IMR-90 (cell line): ENCODE measurements at regions not wholly inside any gene's neighbourhood (a gene's known extent, or its start where the extent isn't known, plus 50 kb on each side); places are given as distances from the start of the nearest gene placed in this dataset.

ENCODE experiments used
- ATAC-seq: fragments of 200-7000 bp; cut with Tn5 transposase; 2 replicates; pipeline ENCODE4 v1.9.1; 2020; ENCODE audit warnings: low read depth, mild to moderate bottlenecking, moderate library complexity
- BruUV-seq: library from RNA; stranded (reverse); fragments of 400-500 nt; replicated peaks from 2 replicates; lab custom pipeline; 2021; lab: Mats Ljungman, UMichigan
- CTCF ChIA-PET: fragments of 300-600 bp; formaldehyde crosslinking; extraction: SDS; loops from one replicate; lab custom pipeline; 2021; ENCODE audit warnings: antibody characterized with exemption; lab: Yijun Ruan, JAX
- POLR2A ChIA-PET: fragments of 300-600 bp; sonication (Branson Sonifier 250); formaldehyde crosslinking; loops from one replicate; lab custom pipeline; 2022; ENCODE audit warnings: antibody characterized with exemption; ENCODE audit not compliant: unreplicated experiment; lab: Charles Lee
- DNase-seq: peaks from one replicate; pipeline ENCODE4 v3.0.0; 2013
- H2AFZ ChIP-seq: replicated peaks from 2 replicates; pipeline ENCODE3; 2013; ENCODE audit warnings: low read length, mild to moderate bottlenecking; ENCODE audit not compliant: poor library complexity
- H2AK5ac ChIP-seq: 2 replicates; pipeline ENCODE4 v1.6.1; 2013; ENCODE audit warnings: low read depth, low read length, inconsistent platforms
- H2AK9ac ChIP-seq: replicated peaks from 2 replicates; pipeline ENCODE3; 2013; ENCODE audit warnings: mild to moderate bottlenecking, low read depth, low read length, moderate library complexity; ENCODE audit not compliant: poor library complexity
- H2BK120ac ChIP-seq: 2 replicates; pipeline ENCODE4 v1.6.1; 2013; ENCODE audit warnings: low read depth, low read length, inconsistent platforms
- H2BK15ac ChIP-seq: 3 replicates; pipeline ENCODE4 v1.6.1; 2013; ENCODE audit warnings: low read depth, low read length, inconsistent platforms
- H2BK20ac ChIP-seq: 2 replicates; pipeline ENCODE4 v1.6.1; 2013; ENCODE audit warnings: low read depth, mild to moderate bottlenecking, inconsistent platforms, low read length, moderate library complexity
- H2BK5ac ChIP-seq: 2 replicates; pipeline ENCODE4 v1.6.1; 2013; ENCODE audit warnings: mild to moderate bottlenecking, low read depth, low read length, inconsistent platforms; ENCODE audit not compliant: poor library complexity, severe bottlenecking
- H3K14ac ChIP-seq: replicated peaks from 2 replicates; pipeline ENCODE4 v1.6.1; 2013; ENCODE audit warnings: low read depth, low read length, inconsistent platforms
- H3K18ac ChIP-seq: 2 replicates; pipeline ENCODE4 v1.6.1; 2013; ENCODE audit warnings: low read depth, low read length, control low read depth
- H3K23ac ChIP-seq: 2 replicates; pipeline ENCODE4 v1.6.1; 2013; ENCODE audit warnings: low read depth, low read length, inconsistent platforms
- H3K27ac ChIP-seq: 2 replicates; pipeline ENCODE4 v1.5.1; 2013; ENCODE audit warnings: mild to moderate bottlenecking, control low read depth, low read length; ENCODE audit not compliant: insufficient read depth
- H3K27me3 ChIP-seq: 2 replicates; pipeline ENCODE4 v1.6.1; 2013; ENCODE audit warnings: low read length; ENCODE audit not compliant: control insufficient read depth, insufficient read depth
- H3K36me3 ChIP-seq: 2 replicates; pipeline ENCODE4 v1.6.1; 2013; ENCODE audit warnings: low read length, mixed read lengths; ENCODE audit not compliant: control insufficient read depth, insufficient read depth
- H3K4ac ChIP-seq: 2 replicates; pipeline ENCODE4 v1.6.1; 2013; ENCODE audit warnings: low read depth, low read length, inconsistent platforms
- H3K4me1 ChIP-seq: 2 replicates; pipeline ENCODE4 v1.6.1; 2013; ENCODE audit warnings: low read length, mixed read lengths; ENCODE audit not compliant: control insufficient read depth, insufficient read depth
- H3K4me2 ChIP-seq: 2 replicates; pipeline ENCODE4 v1.6.1; 2013; ENCODE audit warnings: low read depth, mild to moderate bottlenecking, control low read depth, low read length, moderate library complexity
- H3K4me3 ChIP-seq: 2 replicates; pipeline ENCODE4 v1.5.1; 2013; ENCODE audit warnings: low read depth, mild to moderate bottlenecking, control low read depth, low read length, moderate library complexity; ENCODE audit not compliant: insufficient read depth
- H3K56ac ChIP-seq: 2 replicates; pipeline ENCODE4 v1.6.1; 2013; ENCODE audit warnings: low read length, inconsistent platforms; ENCODE audit not compliant: insufficient read depth; ENCODE audit errors: extremely low read depth
- H3K79me1 ChIP-seq, 2 experiments: 2 replicates each; pipeline ENCODE4 v1.6.1; 2013; ENCODE audit warnings: low read length in 2 of 2, inconsistent platforms in 1 of 2, low read depth in 1 of 2
- H3K9ac ChIP-seq: 2 replicates; pipeline ENCODE4 v1.6.1; 2013; ENCODE audit warnings: low read depth, low read length, control low read depth
- H3K9me1 ChIP-seq: 2 replicates; pipeline ENCODE4 v1.6.1; 2013; ENCODE audit warnings: low read length, inconsistent platforms; ENCODE audit not compliant: insufficient read depth
- H3K9me3 ChIP-seq: 2 replicates; pipeline ENCODE4 v1.6.1; 2013; ENCODE audit warnings: low read length; ENCODE audit not compliant: control insufficient read depth, insufficient read depth
- H4K20me1 ChIP-seq: 2 replicates; pipeline ENCODE4 v1.6.1; 2013; ENCODE audit warnings: low read length, inconsistent platforms; ENCODE audit not compliant: insufficient read depth
- H4K5ac ChIP-seq: 2 replicates; pipeline ENCODE4 v1.6.1; 2013; ENCODE audit warnings: mild to moderate bottlenecking, low read depth, low read length, control low read depth
- H4K8ac ChIP-seq, 2 experiments: 2 replicates each; pipeline ENCODE4 v1.6.1; 2013; ENCODE audit warnings: low read depth in 2 of 2, low read length in 2 of 2, control low read depth in 1 of 2, inconsistent platforms in 1 of 2
- H4K91ac ChIP-seq: 2 replicates; pipeline ENCODE4 v1.6.1; 2013; ENCODE audit warnings: low read depth, low read length, inconsistent platforms; ENCODE audit not compliant: insufficient read depth
- BHLHE40 ChIP-seq: fragments of 150-350 bp; IDR thresholded peaks from 2 replicates; pipeline ENCODE4 v1.6.1; 2016; ENCODE audit warnings: mild to moderate bottlenecking, low read depth, low read length
- CEBPB ChIP-seq: IDR thresholded peaks from 2 replicates; pipeline ENCODE4 v1.6.1; 2012; ENCODE audit warnings: low read depth, low read length, improper control_type of control experiment
- CHD1 ChIP-seq: IDR thresholded peaks from 2 replicates; pipeline ENCODE4 v1.6.1; 2012; ENCODE audit warnings: low read depth, low read length, improper control_type of control experiment
- FOS ChIP-seq: fragments of 150-350 bp; IDR thresholded peaks from 2 replicates; pipeline ENCODE4 v1.6.1; 2016; ENCODE audit warnings: low read depth, low read length
- MAFK ChIP-seq: IDR thresholded peaks from 2 replicates; pipeline ENCODE4 v1.6.1; 2012; ENCODE audit warnings: low read depth, low read length, improper control_type of control experiment
- MAZ ChIP-seq: IDR thresholded peaks from 2 replicates; pipeline ENCODE4 v1.6.1; 2012; ENCODE audit warnings: low read depth, mild to moderate bottlenecking, low read length, improper control_type of control experiment, moderate library complexity, borderline replicate concordance
- MXI1 ChIP-seq: IDR thresholded peaks from 2 replicates; pipeline ENCODE4 v1.6.1; 2012; ENCODE audit warnings: low read depth, mild to moderate bottlenecking, low read length, moderate library complexity, borderline replicate concordance
- NFE2L2 ChIP-seq: fragments of 150-350 bp; IDR thresholded peaks from 2 replicates; pipeline ENCODE4 v1.6.1; 2016; ENCODE audit warnings: low read depth, mild to moderate bottlenecking, low read length
- RAD21 ChIP-seq: IDR thresholded peaks from 2 replicates; pipeline ENCODE4 v1.6.1; 2012; ENCODE audit warnings: low read length, improper control_type of control experiment
- RCOR1 ChIP-seq: IDR thresholded peaks from 2 replicates; pipeline ENCODE4 v1.6.1; 2012; ENCODE audit warnings: mild to moderate bottlenecking, low read length, improper control_type of control experiment; ENCODE audit not compliant: insufficient replicate concordance
- RFX5 ChIP-seq: IDR thresholded peaks from 2 replicates; pipeline ENCODE4 v1.8.0; 2012; ENCODE audit warnings: low read depth, mild to moderate bottlenecking, low read length, moderate library complexity
- SMC3 ChIP-seq: fragments of 150-350 bp; IDR thresholded peaks from 2 replicates; pipeline ENCODE4 v1.6.1; 2016; ENCODE audit warnings: low read depth, mild to moderate bottlenecking, antibody characterized with exemption, low read length, moderate library complexity
- WGBS, 2 experiments: methylation state at CpG; one replicate each; pipeline versions ENCODE4 v1.1.5 to v1.1.7; 2013; ENCODE audit warnings: missing lambda C conversion rate in 2 of 2; ENCODE audit not compliant: insufficient read length in 1 of 2; ENCODE audit errors: extremely low coverage in 2 of 2; 5-methylcytosine and 5-hydroxymethylcytosine counted together
- dilution Hi-C: fragments of 300-500 bp; cut with HindIII; formaldehyde crosslinking; loops from one replicate; pipeline ENCODE4 v1.14.3; 2018; ENCODE audit warnings: low sequenced_read_pairs; ENCODE audit not compliant: unreplicated experiment
- in situ Hi-C: fragments of 300-500 bp; cut with MboI; formaldehyde crosslinking; loops from 3 replicates; pipeline ENCODE4 v1.14.3; 2019; ENCODE audit warnings: low sequenced_read_pairs, inconsistent platforms, mixed read lengths
- intact Hi-C: fragments of 100-400 bp; cut with micrococcal nuclease; formaldehyde crosslinking; loops from 2 replicates; pipeline ENCODE4 v1.10.0; 2022
- TF ChIP-seq, protein P1 (sequence below): fragments of 150-350 bp; IDR thresholded peaks from 2 replicates; pipeline ENCODE4 v1.6.1; 2017; ENCODE audit warnings: mild to moderate bottlenecking, antibody characterized with exemption, low read length, low read depth
- TF ChIP-seq, protein P2 (sequence below): fragments of 150-350 bp; IDR thresholded peaks from 2 replicates; pipeline ENCODE4 v1.6.1; 2016; ENCODE audit warnings: low read depth, mild to moderate bottlenecking, low read length, moderate library complexity, borderline replicate concordance

DNA sequence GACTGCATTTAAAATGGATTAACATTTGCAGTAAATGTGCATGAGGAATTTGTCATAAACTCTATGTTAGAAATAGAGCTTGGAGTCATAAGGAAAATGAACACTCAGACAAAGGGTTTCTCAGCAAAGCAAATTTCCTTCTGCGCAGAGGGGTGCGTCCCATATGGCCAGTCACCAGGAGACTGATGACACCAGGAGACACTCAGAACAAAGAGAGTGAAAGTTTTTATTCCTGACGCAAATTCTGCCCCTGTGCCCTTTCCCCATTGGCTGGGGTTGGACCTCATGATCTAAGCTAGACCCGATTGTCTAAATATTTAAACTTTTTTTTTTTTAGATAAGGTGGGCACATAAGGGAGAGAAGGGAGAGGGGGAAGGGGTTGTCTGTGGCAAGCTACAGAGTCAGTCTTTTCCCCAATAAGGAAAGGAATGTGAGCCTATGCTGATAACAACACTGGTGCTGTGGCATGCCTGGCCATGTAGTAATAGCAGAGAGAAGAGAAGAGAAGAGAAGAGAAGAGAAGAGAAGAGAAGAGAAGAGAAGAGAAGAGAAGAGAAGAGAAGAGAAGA is 202.0 kb downstream of the POM121L12 start:
- Histone ChIP-seq H2BK15ac (no peak overlapping the region), H4K91ac (no peak overlapping the region), H3K27me3 (no peaks in the 10 kb centered on the region), H3K23ac (no peak overlapping the region), H3K9ac (no peak overlapping the region), H3K36me3 (no peaks in the 10 kb centered on the region), H3K4me2 (no peak overlapping the region), H2BK5ac (no peak overlapping the region), H3K9me1 (no peaks in the 10 kb centered on the region), H3K4me1 (no peaks in the 10 kb centered on the region), H2AK5ac (no peak overlapping the region), H4K5ac (no peak overlapping the region), H4K20me1 (no peaks in the 10 kb centered on the region), H3K9me3 (peaks cover 4% of the 10 kb centered on the region; the same call in 1 of the 2 replicates), H2BK120ac (no peak overlapping the region), H3K4ac (no peak overlapping the region), H2BK20ac (no peak overlapping the region), H3K14ac (no peak overlapping the region), H4K8ac (no peak overlapping the region), H3K27ac (no peak overlapping the region), H3K18ac (no peak overlapping the region), H3K56ac (no peak overlapping the region), H3K4me3 (no peak overlapping the region), H2AFZ (no peak overlapping the region), H2AK9ac (no peak overlapping the region), H3K79me1 (no peaks in the 10 kb centered on the region)
- CTCF ChIA-PET = no interaction called here
- intact Hi-C loops (loop anchor here (2.0 kb wide), 1 partner anchor 67 kb away; no protein-coding TSS in a partner anchor), in situ Hi-C loops (no loop called here), dilution Hi-C loops (no loop called here)
- no peak for ATAC-seq
- TF ChIP-seq MAFK = no peak
- TF ChIP-seq MXI1 = no peak
- no peak for TF ChIP-seq BHLHE40
- no peak for TF ChIP-seq CEBPB
- no peak for TF ChIP-seq SMC3
- no peak for TF ChIP-seq RFX5
- TF ChIP-seq RCOR1 = no peak
- no peak for TF ChIP-seq NFE2L2
- TF ChIP-seq FOS = no peak
- TF ChIP-seq, protein P1, sequence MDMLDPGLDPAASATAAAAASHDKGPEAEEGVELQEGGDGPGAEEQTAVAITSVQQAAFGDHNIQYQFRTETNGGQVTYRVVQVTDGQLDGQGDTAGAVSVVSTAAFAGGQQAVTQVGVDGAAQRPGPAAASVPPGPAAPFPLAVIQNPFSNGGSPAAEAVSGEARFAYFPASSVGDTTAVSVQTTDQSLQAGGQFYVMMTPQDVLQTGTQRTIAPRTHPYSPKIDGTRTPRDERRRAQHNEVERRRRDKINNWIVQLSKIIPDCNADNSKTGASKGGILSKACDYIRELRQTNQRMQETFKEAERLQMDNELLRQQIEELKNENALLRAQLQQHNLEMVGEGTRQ = no peak
- no peak for TF ChIP-seq MAZ
- TF ChIP-seq, protein P2, sequence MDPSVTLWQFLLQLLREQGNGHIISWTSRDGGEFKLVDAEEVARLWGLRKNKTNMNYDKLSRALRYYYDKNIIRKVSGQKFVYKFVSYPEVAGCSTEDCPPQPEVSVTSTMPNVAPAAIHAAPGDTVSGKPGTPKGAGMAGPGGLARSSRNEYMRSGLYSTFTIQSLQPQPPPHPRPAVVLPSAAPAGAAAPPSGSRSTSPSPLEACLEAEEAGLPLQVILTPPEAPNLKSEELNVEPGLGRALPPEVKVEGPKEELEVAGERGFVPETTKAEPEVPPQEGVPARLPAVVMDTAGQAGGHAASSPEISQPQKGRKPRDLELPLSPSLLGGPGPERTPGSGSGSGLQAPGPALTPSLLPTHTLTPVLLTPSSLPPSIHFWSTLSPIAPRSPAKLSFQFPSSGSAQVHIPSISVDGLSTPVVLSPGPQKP = no peak
- no peak for TF ChIP-seq CHD1
- no peak for TF ChIP-seq RAD21
- WGBS, 2 experiments = 0% methylated on average over 1 of the region's 4 CpGs; no CpG with 5 or more reads in 1 of the 2 experiments
- DNase-seq = no peak
- POLR2A ChIA-PET = no interaction called here
- no TSS peak for BruUV-seq
